ENCODE measurements at regions not wholly inside any gene's neighbourhood (a gene's known extent, or its start where the extent isn't known, plus 50 kb on each side); places are given as distances from the start of the nearest gene placed in this dataset.

DNA sequence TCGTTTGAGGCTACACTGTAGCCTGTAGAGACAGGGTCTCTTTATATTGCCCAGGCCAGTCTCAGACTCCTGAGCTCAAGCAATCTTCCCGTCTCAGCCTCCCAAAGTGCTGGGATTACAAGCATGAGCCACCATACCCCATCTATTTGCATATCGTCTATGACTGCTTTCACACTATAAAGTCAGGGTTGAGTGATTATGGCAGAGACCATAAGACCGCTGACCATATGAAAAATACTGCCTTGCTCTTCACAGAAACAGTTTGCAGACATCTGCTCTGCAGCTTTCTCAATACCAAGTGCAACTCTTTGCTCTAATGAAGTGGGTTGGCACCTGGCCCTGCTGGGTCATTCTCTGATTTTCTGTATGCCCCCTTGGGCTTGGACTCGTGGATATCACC lies 79.5 kb upstream of the PAK5 start:
- DNase-seq, result no peak
- WGBS, 2 donors, result 69 to 73% methylated on average over 5 of the region's 5 CpGs
- no peak for TF ChIP-seq CTCF (IDR thresholded peaks at IDR 0.05)
- Histone ChIP-seq H3K27ac (no peak overlapping the region), H3K9me3 (no peaks in the 10 kb centered on the region), H3K27me3 (peaks cover 0 to 1% (median 0%) of the 10 kb centered on the region in 7 donors), H3K4me1 (peaks cover 0 to 6% (median 0%) of the 10 kb centered on the region in 9 donors), H3K4me3 (no peak overlapping the region), H3K36me3 (no peaks in the 10 kb centered on the region)
- ATAC-seq, result no peak
- intact Hi-C loops (cut with DNase I), result loop anchor here in 3 of 10 donors (10.0 kb wide), 3 partner anchors 304 to 514 kb away; no protein-coding TSS in a partner anchor

GRCh38 chr20:9916761-9917160 lies 77.9 kb upstream of the PAK5 start:
- peaks cover 0 to 6% (median 0%) of the 10 kb centered on the region in 9 donors for H3K4me1 ChIP-seq
- H3K27ac ChIP-seq, result no peak overlapping the region
- no peak for ATAC-seq
- TF ChIP-seq CTCF (IDR thresholded peaks at IDR 0.05), result no peak
- intact Hi-C loops (cut with DNase I), result loop anchor here in 3 of 10 donors (10.0 kb wide), 3 partner anchors 302 to 512 kb away; no protein-coding TSS in a partner anchor
- no peaks in the 10 kb centered on the region for H3K9me3 ChIP-seq
- no peaks in the 10 kb centered on the region for H3K36me3 ChIP-seq
- H3K27me3 ChIP-seq, result peaks cover 0 to 14% (median 9%) of the 10 kb centered on the region in 7 donors
- DNase-seq, result no peak
- H3K4me3 ChIP-seq, result no peak overlapping the region
- 57 to 64% methylated on average over 2 of the region's 2 CpGs for WGBS, 2 donors

- intact Hi-C loops (cut with DNase I), result loop anchor here in 8 of 10 donors (2.0 to 10.0 kb wide), 6 partner anchors 291 to 508 kb away; no protein-coding TSS in a partner anchor
- H3K4me3 ChIP-seq, result no peak overlapping the region
- no peaks in the 10 kb centered on the region for H3K9me3 ChIP-seq
- peaks cover 0 to 20% (median 11%) of the 10 kb centered on the region in 7 donors for H3K27me3 ChIP-seq
- no peak for ATAC-seq
- no peaks in the 10 kb centered on the region for H3K36me3 ChIP-seq
- peak; percentile 62 to 87 (median 78) for TF ChIP-seq CTCF (IDR thresholded peaks at IDR 0.05)
- H3K4me1 ChIP-seq, result no peaks in the 10 kb centered on the region
- no peak overlapping the region for H3K27ac ChIP-seq
- DNase-seq, result peak; percentile 6 to 14
- 3 to 7% methylated on average over 8 of the region's 8 CpGs for WGBS, 2 donors
These were observed 74.1 kb upstream of the PAK5 start for GRCh38 chr20:9912858-9913434.

GRCh38 chr20:9912290-9912689 lies 73.4 kb upstream of the PAK5 start:
- H3K27me3 ChIP-seq, result peaks cover 0 to 20% (median 11%) of the 10 kb centered on the region in 7 donors
- intact Hi-C loops (cut with DNase I), result loop anchor here in 8 of 10 donors (2.0 to 10.0 kb wide), 6 partner anchors 290 to 507 kb away; no protein-coding TSS in a partner anchor
- no peaks in the 10 kb centered on the region for H3K36me3 ChIP-seq
- no peaks in the 10 kb centered on the region for H3K4me1 ChIP-seq
- H3K27ac ChIP-seq, result no peak overlapping the region
- no peaks in the 10 kb centered on the region for H3K9me3 ChIP-seq
- H3K4me3 ChIP-seq, result no peak overlapping the region
- DNase-seq (no peak), ATAC-seq (no peak)
- 82 to 87% methylated on average over 5 of the region's 5 CpGs for WGBS, 2 donors
- no peak for TF ChIP-seq CTCF (IDR thresholded peaks at IDR 0.05)
